Ishikawa (cell line): ENCODE measurements at regions not wholly inside any gene's neighbourhood (a gene's known extent, or its start where the extent isn't known, plus 50 kb on each side); places are given as distances from the start of the nearest gene placed in this dataset.

Experiments
- CEBPB ChIP-seq: IDR thresholded peaks from 2 replicates; pipeline ENCODE4 v1.6.1; 2012
- CREB1 ChIP-seq: IDR thresholded peaks from 2 replicates; pipeline ENCODE4 v1.6.1; 2012; ENCODE audit warnings: low read depth
- EP300 ChIP-seq: IDR thresholded peaks from 2 replicates; pipeline ENCODE4 v1.6.1; 2012; ENCODE audit warnings: borderline replicate concordance
- FOXM1 ChIP-seq: IDR thresholded peaks from 2 replicates; pipeline ENCODE4 v1.6.1; 2012; ENCODE audit warnings: low read depth, borderline replicate concordance
- NFIC ChIP-seq: IDR thresholded peaks from 2 replicates; pipeline ENCODE4 v1.6.1; 2012
- RAD21 ChIP-seq: IDR thresholded peaks from 2 replicates; pipeline ENCODE4 v1.6.1; 2012; ENCODE audit warnings: low read depth
- TAF1 ChIP-seq: IDR thresholded peaks from 2 replicates; pipeline ENCODE4 v1.6.1; 2012; ENCODE audit warnings: low read depth, mild to moderate bottlenecking
- TCF12 ChIP-seq: IDR thresholded peaks from 2 replicates; pipeline ENCODE4 v1.6.1; 2012; ENCODE audit warnings: low read depth
- TEAD4 ChIP-seq: IDR thresholded peaks from 2 replicates; pipeline ENCODE4 v1.6.1; 2012
- YY1 ChIP-seq: IDR thresholded peaks from 2 replicates; pipeline ENCODE4 v1.6.1; 2012; ENCODE audit warnings: low read depth
- ZBTB7A ChIP-seq: IDR thresholded peaks from 2 replicates; pipeline ENCODE4 v1.6.1; 2012; ENCODE audit warnings: low read depth
- TF ChIP-seq, protein P1 (sequence below): IDR thresholded peaks from 2 replicates; pipeline ENCODE4 v1.6.1; 2012; ENCODE audit warnings: low read depth, mild to moderate bottlenecking
- TF ChIP-seq, protein P2 (sequence below): IDR thresholded peaks from 2 replicates; pipeline ENCODE4 v1.6.1; 2012
- TF ChIP-seq, protein P3 (sequence below): IDR thresholded peaks from 2 replicates; pipeline ENCODE4 v1.6.1; 2012

DNA sequence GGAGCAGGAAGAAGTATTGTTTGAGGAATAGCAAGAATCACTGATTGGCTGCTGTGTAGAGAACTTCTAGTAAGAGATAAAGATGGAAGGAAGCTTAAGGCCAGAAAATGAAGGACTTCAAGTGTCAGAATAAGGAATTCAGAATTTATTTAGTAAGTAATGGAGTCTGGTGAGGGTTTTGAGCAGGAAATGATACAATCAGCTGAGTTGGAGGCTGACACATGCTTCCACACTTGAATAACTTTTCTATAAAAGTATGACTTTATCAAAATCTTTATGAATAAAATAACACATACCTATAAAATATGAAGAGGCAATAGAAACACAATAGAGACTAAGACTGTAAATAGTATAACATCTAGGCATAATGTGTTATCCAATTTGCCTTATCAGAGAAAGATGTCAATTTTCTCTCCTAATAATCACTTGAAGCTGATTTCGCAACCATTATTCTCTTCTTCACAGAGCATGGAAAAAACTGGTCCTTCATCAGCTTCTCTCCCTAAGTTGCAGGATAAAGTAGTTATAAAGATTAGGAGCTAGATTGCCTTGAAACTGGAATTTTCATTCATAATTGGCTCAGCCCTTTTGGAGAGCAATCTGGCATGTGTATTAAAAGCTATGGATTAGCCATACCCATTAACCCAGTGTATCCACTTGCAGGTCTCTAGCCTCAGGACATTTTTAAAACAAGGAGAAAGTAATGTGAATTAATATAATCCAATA lies 143.4 kb downstream of the ZNF608 start:
- TF ChIP-seq TCF12 (no peak), RAD21 (no peak), EP300 (no peak), CEBPB (peak; percentile 82)
- TF ChIP-seq, protein P1, sequence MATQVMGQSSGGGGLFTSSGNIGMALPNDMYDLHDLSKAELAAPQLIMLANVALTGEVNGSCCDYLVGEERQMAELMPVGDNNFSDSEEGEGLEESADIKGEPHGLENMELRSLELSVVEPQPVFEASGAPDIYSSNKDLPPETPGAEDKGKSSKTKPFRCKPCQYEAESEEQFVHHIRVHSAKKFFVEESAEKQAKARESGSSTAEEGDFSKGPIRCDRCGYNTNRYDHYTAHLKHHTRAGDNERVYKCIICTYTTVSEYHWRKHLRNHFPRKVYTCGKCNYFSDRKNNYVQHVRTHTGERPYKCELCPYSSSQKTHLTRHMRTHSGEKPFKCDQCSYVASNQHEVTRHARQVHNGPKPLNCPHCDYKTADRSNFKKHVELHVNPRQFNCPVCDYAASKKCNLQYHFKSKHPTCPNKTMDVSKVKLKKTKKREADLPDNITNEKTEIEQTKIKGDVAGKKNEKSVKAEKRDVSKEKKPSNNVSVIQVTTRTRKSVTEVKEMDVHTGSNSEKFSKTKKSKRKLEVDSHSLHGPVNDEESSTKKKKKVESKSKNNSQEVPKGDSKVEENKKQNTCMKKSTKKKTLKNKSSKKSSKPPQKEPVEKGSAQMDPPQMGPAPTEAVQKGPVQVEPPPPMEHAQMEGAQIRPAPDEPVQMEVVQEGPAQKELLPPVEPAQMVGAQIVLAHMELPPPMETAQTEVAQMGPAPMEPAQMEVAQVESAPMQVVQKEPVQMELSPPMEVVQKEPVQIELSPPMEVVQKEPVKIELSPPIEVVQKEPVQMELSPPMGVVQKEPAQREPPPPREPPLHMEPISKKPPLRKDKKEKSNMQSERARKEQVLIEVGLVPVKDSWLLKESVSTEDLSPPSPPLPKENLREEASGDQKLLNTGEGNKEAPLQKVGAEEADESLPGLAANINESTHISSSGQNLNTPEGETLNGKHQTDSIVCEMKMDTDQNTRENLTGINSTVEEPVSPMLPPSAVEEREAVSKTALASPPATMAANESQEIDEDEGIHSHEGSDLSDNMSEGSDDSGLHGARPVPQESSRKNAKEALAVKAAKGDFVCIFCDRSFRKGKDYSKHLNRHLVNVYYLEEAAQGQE: no peak

DNA sequence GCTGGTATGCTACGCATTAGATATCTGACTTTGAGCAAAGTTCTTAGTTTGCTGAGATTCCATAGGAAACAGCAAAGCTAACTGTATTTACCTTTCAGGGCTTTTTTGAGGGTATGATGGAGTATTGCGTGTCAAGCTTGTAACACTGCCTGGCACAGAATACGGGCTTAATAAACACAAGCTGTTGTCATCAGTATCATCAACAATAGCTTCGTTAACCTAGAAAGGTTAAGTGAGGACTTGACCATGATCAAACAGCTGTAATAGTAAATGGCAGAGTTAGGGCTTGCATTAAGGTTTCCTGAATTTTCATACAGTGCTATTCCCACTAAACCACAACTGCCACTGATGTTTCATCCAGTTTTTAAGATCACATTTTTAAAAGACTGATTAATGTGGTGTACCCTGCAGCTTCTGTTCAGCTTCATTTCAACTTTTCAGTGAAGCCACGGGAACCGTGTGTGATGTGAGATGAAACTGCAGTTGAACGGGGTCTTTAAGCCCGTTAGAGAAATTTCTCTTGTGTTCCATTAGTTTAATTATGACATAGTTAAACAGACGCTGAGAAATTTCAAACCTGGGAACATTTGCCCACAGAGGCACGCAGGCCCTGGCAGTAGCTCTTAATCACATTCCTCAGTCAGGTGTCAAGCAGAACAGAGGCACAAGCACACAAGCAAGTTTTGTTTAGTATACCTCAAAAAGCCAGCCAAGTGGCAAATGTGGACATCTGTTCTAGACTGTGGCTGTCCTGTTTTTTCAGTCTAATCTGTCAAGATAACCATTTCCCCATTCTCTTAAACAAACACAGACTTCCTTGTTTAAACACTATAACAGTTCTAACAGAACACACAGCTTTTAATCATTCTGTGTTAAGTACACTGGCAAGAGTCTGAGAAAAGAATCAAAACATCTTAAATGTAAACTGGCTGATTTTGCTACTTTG lies 147.1 kb downstream of the ZNF608 start:
- TF ChIP-seq TEAD4 (peak; percentile 67), ZBTB7A (no peak), RAD21 (no peak), TCF12 (peak; percentile 50), EP300 (no peak; the same call in 1 of the 2 replicates), CREB1 (no peak), NFIC (no peak; the same call in 1 of the 2 replicates), TAF1 (no peak), FOXM1 (no peak), CEBPB (no peak)
- TF ChIP-seq, protein P2, sequence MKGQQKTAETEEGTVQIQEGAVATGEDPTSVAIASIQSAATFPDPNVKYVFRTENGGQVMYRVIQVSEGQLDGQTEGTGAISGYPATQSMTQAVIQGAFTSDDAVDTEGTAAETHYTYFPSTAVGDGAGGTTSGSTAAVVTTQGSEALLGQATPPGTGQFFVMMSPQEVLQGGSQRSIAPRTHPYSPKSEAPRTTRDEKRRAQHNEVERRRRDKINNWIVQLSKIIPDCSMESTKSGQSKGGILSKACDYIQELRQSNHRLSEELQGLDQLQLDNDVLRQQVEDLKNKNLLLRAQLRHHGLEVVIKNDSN: no peak
- TF ChIP-seq, protein P1: no peak
- TF ChIP-seq, protein P3, sequence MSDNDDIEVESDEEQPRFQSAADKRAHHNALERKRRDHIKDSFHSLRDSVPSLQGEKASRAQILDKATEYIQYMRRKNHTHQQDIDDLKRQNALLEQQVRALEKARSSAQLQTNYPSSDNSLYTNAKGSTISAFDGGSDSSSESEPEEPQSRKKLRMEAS: no peak

DNA sequence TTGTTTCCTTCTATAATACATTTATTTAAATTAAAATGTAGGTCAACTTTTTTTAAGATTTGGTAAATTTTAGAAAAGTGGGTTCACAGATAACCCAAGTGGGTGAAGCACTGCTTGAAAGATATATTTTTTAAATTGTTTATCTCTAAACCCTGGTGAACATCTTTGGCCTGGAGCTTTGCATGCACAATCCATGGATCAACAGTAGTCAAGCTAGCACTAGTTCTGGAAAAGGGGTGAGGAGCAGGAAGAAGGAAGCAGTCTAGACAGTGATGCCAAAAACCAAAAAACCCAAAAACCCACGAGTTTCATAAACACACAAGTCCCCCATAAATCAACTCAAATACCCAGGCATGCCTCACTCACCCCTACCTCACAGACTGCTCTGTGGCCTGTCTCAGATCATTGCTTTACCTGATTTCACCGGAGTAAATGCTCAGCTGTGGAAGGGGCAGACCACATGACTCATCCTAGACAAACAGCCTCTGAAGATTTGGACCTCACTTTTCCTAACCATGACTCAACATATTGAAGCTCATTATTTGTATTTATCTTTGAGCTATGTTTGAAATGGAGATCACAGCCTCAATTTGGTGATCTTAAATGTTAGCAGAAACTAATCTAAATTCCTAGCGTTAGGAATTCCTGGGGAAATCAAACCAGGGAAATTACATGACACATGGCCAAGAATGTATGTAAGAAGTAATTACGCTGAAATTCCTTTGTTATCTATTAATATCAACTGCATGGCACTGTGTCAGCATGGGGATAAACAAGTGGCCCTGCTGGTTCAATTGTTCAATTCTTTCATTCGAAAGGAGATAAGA lies 149.6 kb downstream of the ZNF608 start:
- no peak for TF ChIP-seq TAF1
- TF ChIP-seq NFIC: no peak
- TF ChIP-seq TEAD4: peak; percentile 13; the same call in 1 of the 2 replicates
- TF ChIP-seq, protein P3: no peak
- TF ChIP-seq, protein P2: peak; percentile 27; the same call in 1 of the 2 replicates
- TF ChIP-seq CEBPB: no peak

DNA sequence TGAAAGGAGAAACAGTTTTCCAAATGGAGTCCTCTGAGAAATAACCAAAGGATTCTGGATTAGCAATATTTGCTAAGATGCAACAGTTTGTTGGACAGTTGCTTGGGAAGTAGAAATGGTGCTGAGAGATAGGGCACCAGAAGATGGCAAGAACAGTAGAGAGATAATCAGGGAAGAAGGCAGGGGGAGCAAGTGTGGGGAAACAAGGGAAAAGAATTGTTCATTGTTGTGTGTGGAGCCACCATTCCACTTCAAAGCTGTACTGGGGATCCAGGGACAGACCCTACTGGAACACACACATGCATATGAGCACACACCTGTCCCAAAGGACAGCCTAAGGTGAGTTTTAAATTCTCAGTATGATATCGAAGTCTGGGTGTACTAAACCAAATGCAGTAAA lies 152.5 kb downstream of the ZNF608 start:
- TF ChIP-seq EP300 (no peak), TAF1 (no peak)

DNA sequence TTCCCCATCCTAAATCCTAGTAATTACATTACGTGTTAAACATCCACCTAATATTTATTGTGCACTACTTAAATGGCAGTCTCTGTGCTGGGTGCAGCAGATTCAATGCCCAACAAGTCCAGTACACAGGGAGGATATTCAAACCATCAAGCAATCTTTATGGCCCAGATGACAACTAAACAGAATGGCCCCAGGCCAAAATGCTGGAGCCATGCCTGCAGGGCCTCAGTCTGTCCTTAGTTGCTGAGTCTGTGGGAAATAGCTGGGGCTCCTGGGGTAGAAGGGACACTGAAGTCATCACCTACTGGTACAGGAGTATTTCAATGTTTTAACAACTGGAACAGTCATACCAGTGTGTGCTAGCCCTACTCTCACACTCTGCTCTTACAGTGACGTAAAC lies 153.5 kb downstream of the ZNF608 start:
- TF ChIP-seq, protein P2: no peak
- TF ChIP-seq TCF12 (no peak), TAF1 (no peak), RAD21 (no peak), CEBPB (no peak), YY1 (no peak), CREB1 (no peak), FOXM1 (no peak)
- TF ChIP-seq, protein P3: no peak
